ENCODE measurements at regions not wholly inside any gene's neighbourhood (a gene's known extent, or its start where the extent isn't known, plus 50 kb on each side); places are given as distances from the start of the nearest gene placed in this dataset.

DNA sequence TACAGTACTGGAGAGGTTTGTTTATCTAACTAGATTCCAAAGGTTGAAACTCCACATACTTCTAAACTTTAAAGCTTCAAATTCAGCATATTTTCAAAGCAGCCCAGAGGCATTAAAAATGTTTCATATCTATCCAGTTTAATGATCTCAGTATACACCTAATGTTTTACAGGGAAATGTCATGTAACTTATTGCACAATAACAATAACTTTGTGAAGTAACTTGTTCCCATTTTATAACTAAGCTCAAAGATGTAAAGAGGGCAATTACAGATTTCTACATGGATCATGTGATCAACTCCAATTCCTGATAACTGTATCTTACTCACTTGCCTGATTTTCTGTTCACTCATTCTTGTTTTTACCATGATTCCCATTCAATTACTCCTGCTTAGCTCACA, 610.0 kb downstream of the TAF11L14 start:
- Histone ChIP-seq H3K9me2 (ENCODE audit: insufficient read depth) (0 out of 2 replicates have a peak, but pooled peaks cover 9% of the 10 kb centered on the region), H3K36me3 (ENCODE audit: insufficient read depth) (peaks cover 3% of the 10 kb centered on the region; the same call in 1 of the 2 replicates), H3K27me3 (ENCODE audit: insufficient read depth) (no peaks in the 10 kb centered on the region), H2AFZ (no peak overlapping the region), H3K4me3 (no peak overlapping the region), H3F3A (replicated peaks; ENCODE audit: low read depth) (no peaks in the 10 kb centered on the region), H3K79me2 (replicated peaks; ENCODE audit: insufficient read depth) (no peaks in the 10 kb centered on the region), H3K4me1 (ENCODE audit: insufficient read depth) (no peaks in the 10 kb centered on the region), H4K20me1 (replicated peaks; ENCODE audit: insufficient read depth) (no peaks in the 10 kb centered on the region), H3K27ac (ENCODE audit: low read depth) (no peak overlapping the region), H3K4me2 (no peak overlapping the region)
- Mint-ChIP-seq H3K27ac (no peak overlapping the region), H3K4me3 (no peak overlapping the region), H3K4me1 (no peaks in the 10 kb centered on the region), H3K27me3 (ENCODE audit: insufficient read depth, low read depth, poor library complexity) (no peaks in the 10 kb centered on the region), H3K36me3 (ENCODE audit: low read depth) (peaks cover 2% of the 10 kb centered on the region; the same call in 2 of the 3 replicates), H3K9me3 (peaks cover 21% of the 10 kb centered on the region; the same call in 2 of the 3 replicates)
- ATAC-seq = no peak
- TF ChIP-seq CREB1 (CRISPR knock-in tag; IDR thresholded peaks at IDR 0.05; ENCODE audit: low read depth) = no peak
- TF ChIP-seq, protein P1, sequence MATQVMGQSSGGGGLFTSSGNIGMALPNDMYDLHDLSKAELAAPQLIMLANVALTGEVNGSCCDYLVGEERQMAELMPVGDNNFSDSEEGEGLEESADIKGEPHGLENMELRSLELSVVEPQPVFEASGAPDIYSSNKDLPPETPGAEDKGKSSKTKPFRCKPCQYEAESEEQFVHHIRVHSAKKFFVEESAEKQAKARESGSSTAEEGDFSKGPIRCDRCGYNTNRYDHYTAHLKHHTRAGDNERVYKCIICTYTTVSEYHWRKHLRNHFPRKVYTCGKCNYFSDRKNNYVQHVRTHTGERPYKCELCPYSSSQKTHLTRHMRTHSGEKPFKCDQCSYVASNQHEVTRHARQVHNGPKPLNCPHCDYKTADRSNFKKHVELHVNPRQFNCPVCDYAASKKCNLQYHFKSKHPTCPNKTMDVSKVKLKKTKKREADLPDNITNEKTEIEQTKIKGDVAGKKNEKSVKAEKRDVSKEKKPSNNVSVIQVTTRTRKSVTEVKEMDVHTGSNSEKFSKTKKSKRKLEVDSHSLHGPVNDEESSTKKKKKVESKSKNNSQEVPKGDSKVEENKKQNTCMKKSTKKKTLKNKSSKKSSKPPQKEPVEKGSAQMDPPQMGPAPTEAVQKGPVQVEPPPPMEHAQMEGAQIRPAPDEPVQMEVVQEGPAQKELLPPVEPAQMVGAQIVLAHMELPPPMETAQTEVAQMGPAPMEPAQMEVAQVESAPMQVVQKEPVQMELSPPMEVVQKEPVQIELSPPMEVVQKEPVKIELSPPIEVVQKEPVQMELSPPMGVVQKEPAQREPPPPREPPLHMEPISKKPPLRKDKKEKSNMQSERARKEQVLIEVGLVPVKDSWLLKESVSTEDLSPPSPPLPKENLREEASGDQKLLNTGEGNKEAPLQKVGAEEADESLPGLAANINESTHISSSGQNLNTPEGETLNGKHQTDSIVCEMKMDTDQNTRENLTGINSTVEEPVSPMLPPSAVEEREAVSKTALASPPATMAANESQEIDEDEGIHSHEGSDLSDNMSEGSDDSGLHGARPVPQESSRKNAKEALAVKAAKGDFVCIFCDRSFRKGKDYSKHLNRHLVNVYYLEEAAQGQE (IDR thresholded peaks at IDR 0.05; ENCODE audit: unreplicated experiment) = no peak
- no peak for TF ChIP-seq ZNF331 (CRISPR knock-in tag; IDR thresholded peaks at IDR 0.05; ENCODE audit: low read depth)
- TF ChIP-seq POLR2AphosphoS5 (IDR thresholded peaks at IDR 0.05; ENCODE audit: low read depth) = no peak
- no peak for TF ChIP-seq NANOG (IDR thresholded peaks at IDR 0.05; ENCODE audit: borderline replicate concordance)
- TF ChIP-seq, protein P2, sequence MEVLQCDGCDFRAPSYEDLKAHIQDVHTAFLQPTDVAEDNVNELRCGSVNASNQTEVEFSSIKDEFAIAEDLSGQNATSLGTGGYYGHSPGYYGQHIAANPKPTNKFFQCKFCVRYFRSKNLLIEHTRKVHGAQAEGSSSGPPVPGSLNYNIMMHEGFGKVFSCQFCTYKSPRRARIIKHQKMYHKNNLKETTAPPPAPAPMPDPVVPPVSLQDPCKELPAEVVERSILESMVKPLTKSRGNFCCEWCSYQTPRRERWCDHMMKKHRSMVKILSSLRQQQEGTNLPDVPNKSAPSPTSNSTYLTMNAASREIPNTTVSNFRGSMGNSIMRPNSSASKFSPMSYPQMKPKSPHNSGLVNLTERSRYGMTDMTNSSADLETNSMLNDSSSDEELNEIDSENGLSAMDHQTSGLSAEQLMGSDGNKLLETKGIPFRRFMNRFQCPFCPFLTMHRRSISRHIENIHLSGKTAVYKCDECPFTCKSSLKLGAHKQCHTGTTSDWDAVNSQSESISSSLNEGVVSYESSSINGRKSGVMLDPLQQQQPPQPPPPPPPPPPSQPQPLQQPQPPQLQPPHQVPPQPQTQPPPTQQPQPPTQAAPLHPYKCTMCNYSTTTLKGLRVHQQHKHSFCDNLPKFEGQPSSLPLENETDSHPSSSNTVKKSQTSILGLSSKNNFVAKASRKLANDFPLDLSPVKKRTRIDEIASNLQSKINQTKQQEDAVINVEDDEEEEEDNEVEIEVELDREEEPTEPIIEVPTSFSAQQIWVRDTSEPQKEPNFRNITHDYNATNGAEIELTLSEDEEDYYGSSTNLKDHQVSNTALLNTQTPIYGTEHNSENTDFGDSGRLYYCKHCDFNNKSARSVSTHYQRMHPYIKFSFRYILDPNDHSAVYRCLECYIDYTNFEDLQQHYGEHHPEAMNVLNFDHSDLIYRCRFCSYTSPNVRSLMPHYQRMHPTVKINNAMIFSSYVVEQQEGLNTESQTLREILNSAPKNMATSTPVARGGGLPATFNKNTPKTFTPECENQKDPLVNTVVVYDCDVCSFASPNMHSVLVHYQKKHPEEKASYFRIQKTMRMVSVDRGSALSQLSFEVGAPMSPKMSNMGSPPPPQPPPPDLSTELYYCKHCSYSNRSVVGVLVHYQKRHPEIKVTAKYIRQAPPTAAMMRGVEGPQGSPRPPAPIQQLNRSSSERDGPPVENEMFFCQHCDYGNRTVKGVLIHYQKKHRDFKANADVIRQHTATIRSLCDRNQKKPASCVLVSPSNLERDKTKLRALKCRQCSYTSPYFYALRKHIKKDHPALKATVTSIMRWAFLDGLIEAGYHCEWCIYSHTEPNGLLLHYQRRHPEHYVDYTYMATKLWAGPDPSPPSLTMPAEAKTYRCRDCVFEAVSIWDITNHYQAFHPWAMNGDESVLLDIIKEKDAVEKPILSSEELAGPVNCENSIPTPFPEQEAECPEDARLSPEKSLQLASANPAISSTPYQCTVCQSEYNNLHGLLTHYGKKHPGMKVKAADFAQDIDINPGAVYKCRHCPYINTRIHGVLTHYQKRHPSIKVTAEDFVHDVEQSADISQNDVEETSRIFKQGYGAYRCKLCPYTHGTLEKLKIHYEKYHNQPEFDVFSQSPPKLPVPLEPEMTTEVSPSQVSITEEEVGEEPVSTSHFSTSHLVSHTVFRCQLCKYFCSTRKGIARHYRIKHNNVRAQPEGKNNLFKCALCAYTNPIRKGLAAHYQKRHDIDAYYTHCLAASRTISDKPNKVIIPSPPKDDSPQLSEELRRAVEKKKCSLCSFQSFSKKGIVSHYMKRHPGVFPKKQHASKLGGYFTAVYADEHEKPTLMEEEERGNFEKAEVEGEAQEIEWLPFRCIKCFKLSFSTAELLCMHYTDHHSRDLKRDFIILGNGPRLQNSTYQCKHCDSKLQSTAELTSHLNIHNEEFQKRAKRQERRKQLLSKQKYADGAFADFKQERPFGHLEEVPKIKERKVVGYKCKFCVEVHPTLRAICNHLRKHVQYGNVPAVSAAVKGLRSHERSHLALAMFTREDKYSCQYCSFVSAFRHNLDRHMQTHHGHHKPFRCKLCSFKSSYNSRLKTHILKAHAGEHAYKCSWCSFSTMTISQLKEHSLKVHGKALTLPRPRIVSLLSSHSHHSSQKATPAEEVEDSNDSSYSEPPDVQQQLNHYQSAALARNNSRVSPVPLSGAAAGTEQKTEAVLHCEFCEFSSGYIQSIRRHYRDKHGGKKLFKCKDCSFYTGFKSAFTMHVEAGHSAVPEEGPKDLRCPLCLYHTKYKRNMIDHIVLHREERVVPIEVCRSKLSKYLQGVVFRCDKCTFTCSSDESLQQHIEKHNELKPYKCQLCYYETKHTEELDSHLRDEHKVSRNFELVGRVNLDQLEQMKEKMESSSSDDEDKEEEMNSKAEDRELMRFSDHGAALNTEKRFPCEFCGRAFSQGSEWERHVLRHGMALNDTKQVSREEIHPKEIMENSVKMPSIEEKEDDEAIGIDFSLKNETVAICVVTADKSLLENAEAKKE (CRISPR knock-in tag; IDR thresholded peaks at IDR 0.05) = no peak
- TF ChIP-seq ZNF114 (CRISPR knock-in tag; IDR thresholded peaks at IDR 0.05) = no peak
- no peak for TF ChIP-seq JUNB (IDR thresholded peaks at IDR 0.05; ENCODE audit: unreplicated experiment)
- TF ChIP-seq, protein P3, sequence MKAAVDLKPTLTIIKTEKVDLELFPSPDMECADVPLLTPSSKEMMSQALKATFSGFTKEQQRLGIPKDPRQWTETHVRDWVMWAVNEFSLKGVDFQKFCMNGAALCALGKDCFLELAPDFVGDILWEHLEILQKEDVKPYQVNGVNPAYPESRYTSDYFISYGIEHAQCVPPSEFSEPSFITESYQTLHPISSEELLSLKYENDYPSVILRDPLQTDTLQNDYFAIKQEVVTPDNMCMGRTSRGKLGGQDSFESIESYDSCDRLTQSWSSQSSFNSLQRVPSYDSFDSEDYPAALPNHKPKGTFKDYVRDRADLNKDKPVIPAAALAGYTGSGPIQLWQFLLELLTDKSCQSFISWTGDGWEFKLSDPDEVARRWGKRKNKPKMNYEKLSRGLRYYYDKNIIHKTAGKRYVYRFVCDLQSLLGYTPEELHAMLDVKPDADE (IDR thresholded peaks at IDR 0.05) = no peak
- no peak for TF ChIP-seq STAT1 (IDR thresholded peaks at IDR 0.05; ENCODE audit: unreplicated experiment)
- TF ChIP-seq EZH2phosphoT487 (IDR thresholded peaks at IDR 0.05; ENCODE audit: unreplicated experiment) = no peak
- TF ChIP-seq, protein P4, sequence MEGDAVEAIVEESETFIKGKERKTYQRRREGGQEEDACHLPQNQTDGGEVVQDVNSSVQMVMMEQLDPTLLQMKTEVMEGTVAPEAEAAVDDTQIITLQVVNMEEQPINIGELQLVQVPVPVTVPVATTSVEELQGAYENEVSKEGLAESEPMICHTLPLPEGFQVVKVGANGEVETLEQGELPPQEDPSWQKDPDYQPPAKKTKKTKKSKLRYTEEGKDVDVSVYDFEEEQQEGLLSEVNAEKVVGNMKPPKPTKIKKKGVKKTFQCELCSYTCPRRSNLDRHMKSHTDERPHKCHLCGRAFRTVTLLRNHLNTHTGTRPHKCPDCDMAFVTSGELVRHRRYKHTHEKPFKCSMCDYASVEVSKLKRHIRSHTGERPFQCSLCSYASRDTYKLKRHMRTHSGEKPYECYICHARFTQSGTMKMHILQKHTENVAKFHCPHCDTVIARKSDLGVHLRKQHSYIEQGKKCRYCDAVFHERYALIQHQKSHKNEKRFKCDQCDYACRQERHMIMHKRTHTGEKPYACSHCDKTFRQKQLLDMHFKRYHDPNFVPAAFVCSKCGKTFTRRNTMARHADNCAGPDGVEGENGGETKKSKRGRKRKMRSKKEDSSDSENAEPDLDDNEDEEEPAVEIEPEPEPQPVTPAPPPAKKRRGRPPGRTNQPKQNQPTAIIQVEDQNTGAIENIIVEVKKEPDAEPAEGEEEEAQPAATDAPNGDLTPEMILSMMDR (conservative IDR thresholded peaks at IDR 0.05; ENCODE audit: low read depth in 2 of 2) = no peak
- no peak for TF ChIP-seq EZH2 (IDR thresholded peaks at IDR 0.05; ENCODE audit: low read depth, unreplicated experiment)
- DNase-seq (ENCODE audit: low spot score) = no peak
